ENCODE measurements at regions not wholly inside any gene's neighbourhood (a gene's known extent, or its start where the extent isn't known, plus 50 kb on each side); places are given as distances from the start of the nearest gene placed in this dataset.

DNA sequence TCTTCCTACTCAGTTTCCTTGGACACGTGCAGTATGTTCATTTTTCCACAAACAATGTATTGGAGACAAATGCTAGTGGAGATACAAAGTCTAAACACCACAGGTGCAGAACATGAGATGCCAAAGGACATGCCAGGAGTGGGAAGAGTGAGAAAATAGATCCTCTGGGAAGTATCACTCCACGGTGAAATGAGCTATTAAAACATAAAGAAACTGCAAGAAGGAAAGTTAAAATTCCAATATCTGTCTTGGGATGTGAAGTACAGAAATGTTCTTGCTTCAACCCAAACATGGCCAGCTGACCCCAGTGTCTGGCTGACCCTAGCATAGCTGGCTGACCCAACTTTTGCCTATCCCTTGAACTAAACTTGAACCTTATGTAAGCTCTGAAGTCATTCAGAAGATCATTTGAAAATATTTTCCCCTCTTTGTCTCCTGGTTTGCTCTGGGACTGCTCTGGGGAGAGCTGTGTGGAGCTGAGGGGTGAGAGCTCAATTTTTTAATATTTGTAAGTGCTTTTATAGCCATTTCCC is 59.5 kb downstream of the FZD1 start:
- no peak for DNase-seq (ENCODE audit: low spot score in 2 of 2)
- no peaks in the 10 kb centered on the region for H3K36me3 ChIP-seq
- H3K4me3 ChIP-seq = no peak overlapping the region
- no peaks in the 10 kb centered on the region for H3K27me3 ChIP-seq
- TF ChIP-seq POLR2A (IDR thresholded peaks at IDR 0.05) = no peak
- no peak for TF ChIP-seq POLR2AphosphoS5 (IDR thresholded peaks at IDR 0.05)
- TF ChIP-seq, protein P1, sequence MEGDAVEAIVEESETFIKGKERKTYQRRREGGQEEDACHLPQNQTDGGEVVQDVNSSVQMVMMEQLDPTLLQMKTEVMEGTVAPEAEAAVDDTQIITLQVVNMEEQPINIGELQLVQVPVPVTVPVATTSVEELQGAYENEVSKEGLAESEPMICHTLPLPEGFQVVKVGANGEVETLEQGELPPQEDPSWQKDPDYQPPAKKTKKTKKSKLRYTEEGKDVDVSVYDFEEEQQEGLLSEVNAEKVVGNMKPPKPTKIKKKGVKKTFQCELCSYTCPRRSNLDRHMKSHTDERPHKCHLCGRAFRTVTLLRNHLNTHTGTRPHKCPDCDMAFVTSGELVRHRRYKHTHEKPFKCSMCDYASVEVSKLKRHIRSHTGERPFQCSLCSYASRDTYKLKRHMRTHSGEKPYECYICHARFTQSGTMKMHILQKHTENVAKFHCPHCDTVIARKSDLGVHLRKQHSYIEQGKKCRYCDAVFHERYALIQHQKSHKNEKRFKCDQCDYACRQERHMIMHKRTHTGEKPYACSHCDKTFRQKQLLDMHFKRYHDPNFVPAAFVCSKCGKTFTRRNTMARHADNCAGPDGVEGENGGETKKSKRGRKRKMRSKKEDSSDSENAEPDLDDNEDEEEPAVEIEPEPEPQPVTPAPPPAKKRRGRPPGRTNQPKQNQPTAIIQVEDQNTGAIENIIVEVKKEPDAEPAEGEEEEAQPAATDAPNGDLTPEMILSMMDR (IDR thresholded peaks at IDR 0.05) = no peak
- no peak for TF ChIP-seq EP300 (IDR thresholded peaks at IDR 0.05)
- no peaks in the 10 kb centered on the region for H3K9me3 ChIP-seq
- H3K4me1 ChIP-seq = no peaks in the 10 kb centered on the region
- WGBS = 81% methylated on average over 2 of the region's 2 CpGs
- H3K27ac ChIP-seq = no peak overlapping the region

DNA sequence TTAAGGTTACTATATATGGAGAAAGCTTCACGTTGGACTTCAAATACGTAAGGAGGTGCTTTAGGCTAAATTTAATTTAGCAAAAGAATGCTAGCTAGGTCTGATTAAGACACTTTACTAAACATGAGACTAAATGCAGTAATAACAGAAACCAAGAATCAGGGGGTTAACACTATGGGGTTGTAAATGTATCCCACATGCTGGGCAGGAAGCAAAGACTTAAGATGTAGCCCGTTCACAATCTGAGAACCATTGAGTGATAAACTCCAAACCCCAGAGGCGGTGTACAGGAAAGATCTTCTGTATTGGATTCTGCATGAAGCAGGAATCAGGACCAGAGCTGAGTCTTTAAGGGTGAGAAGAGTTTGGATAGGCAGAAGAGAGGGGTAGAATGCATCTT is 60.4 kb downstream of the FZD1 start:
- no peak overlapping the region for H3K4me3 ChIP-seq
- WGBS = 72% methylated on average over 4 of the region's 4 CpGs

DNA sequence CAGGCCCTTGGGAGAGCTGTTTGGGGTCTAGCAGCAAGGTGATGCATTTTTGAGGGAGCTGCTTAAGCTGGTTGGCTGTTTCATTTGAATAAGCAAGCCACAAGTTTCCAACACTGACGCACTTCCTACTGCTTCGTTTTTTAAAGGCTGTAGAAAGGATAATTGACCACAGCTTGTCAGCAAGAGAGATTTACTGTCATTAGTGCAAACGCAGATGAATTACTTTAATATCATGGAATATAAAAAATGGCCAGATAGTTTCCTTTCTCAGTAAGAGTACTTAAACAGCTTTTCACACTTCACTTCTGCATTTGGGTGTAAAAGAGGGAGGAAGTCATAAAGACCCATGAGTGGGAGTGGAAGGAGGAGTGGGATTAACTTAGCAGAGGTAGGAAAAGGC is 61.5 kb downstream of the FZD1 start:
- WGBS = 24% methylated on average over 3 of the region's 3 CpGs
- TF ChIP-seq POLR2A (IDR thresholded peaks at IDR 0.05) = no peak
- no peak for TF ChIP-seq EP300 (IDR thresholded peaks at IDR 0.05)
- TF ChIP-seq, protein P1 (IDR thresholded peaks at IDR 0.05) = no peak
- no peak for TF ChIP-seq POLR2AphosphoS5 (IDR thresholded peaks at IDR 0.05)
- Histone ChIP-seq H3K27ac (no peak overlapping the region), H3K9me3 (no peaks in the 10 kb centered on the region), H3K4me1 (no peaks in the 10 kb centered on the region), H3K36me3 (no peaks in the 10 kb centered on the region), H3K4me3 (no peak overlapping the region), H3K27me3 (no peaks in the 10 kb centered on the region)
- DNase-seq (ENCODE audit: low spot score in 2 of 2) = no peak

More for the DNA sequence above, 60.4 kb downstream of the FZD1 start:
- H3K9me3 ChIP-seq = no peaks in the 10 kb centered on the region
- no peaks in the 10 kb centered on the region for H3K27me3 ChIP-seq
- TF ChIP-seq POLR2A (IDR thresholded peaks at IDR 0.05) = no peak
- no peak for TF ChIP-seq POLR2AphosphoS5 (IDR thresholded peaks at IDR 0.05)
- TF ChIP-seq EP300 (IDR thresholded peaks at IDR 0.05) = no peak
- TF ChIP-seq, protein P1 (IDR thresholded peaks at IDR 0.05) = no peak
- H3K36me3 ChIP-seq = no peaks in the 10 kb centered on the region
- H3K27ac ChIP-seq = no peak overlapping the region
- no peak for DNase-seq (ENCODE audit: low spot score in 2 of 2)
- no peaks in the 10 kb centered on the region for H3K4me1 ChIP-seq

DNA sequence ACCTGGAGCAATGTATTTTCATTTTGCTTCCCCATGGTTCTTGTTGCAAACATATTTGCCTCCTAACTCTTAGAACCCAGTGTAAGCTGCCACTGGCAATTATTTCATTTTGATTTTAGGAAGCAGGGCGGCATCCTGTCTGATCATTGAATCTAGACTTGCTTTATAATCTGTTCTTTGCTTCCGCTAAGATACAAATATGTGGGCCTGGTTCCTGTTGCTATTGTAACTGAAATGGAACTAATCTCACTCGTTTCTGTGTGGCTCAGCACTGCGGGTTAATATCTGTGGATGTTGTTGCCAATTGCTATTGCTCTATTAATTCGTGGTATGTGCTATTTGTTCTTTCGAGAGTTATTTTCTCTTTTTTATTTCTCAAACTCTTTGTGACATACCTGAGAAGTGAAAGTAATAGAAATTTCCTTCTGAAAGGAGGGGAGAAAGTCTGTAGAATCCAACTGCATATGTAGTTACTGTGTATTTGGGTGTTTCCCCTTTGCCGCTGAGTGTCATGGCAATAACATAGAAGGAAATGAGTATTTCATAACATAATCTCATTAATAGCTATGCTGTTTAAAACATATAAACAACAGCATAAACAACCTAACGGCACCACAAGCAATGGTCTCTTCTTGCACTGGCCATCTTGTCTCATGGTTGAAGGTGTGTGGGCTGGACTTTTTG is 62.4 kb downstream of the FZD1 start:
- no peaks in the 10 kb centered on the region for H3K9me3 ChIP-seq
- no peak overlapping the region for H3K4me3 ChIP-seq
- DNase-seq (ENCODE audit: low spot score in 2 of 2) = no peak
- no peaks in the 10 kb centered on the region for H3K27me3 ChIP-seq
- TF ChIP-seq POLR2AphosphoS5 (IDR thresholded peaks at IDR 0.05) (no peak), POLR2A (IDR thresholded peaks at IDR 0.05) (no peak), EP300 (IDR thresholded peaks at IDR 0.05) (no peak)
- TF ChIP-seq, protein P1 (IDR thresholded peaks at IDR 0.05) = no peak
- H3K4me1 ChIP-seq = no peaks in the 10 kb centered on the region
- H3K36me3 ChIP-seq = no peaks in the 10 kb centered on the region
- WGBS = 71% methylated on average over 8 of the region's 8 CpGs
- no peak overlapping the region for H3K27ac ChIP-seq

DNA sequence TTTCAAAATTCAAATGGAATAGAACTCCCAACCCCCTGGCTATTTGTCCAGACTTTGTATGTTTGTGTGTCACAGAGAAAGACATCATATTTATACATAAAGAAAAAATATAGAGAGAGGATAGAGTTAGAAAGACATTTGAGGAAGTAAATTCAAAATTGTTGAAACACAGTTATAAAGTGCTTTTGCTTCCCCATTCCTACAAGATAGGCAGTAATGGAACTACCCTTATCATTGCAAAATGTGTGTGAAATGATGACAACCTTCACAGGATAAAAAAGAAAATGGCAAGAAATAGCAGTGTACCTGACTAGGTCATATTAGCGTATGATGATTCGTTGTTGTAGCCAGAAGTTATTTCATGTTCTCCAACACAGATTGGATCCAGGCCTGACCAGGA is 63.1 kb downstream of the FZD1 start:
- H3K9me3 ChIP-seq = no peaks in the 10 kb centered on the region
- no peak overlapping the region for H3K27ac ChIP-seq
- no peak for TF ChIP-seq POLR2AphosphoS5 (IDR thresholded peaks at IDR 0.05)
- no peaks in the 10 kb centered on the region for H3K36me3 ChIP-seq
- no peaks in the 10 kb centered on the region for H3K27me3 ChIP-seq
- H3K4me1 ChIP-seq = no peaks in the 10 kb centered on the region
- no peak for DNase-seq (ENCODE audit: low spot score in 2 of 2)
- no peak overlapping the region for H3K4me3 ChIP-seq
- WGBS = 88% methylated on average over 2 of the region's 2 CpGs

Data from suprapubic skin (tissue), 4 donors.